HepG2 (cell line): ENCODE measurements at regions not wholly inside any gene's neighbourhood (a gene's known extent, or its start where the extent isn't known, plus 50 kb on each side); places are given as distances from the start of the nearest gene placed in this dataset.

Source experiments
- ATAC-seq: fragments of 200-7000 bp; cut with Tn5 transposase; 3 replicates; pipeline ENCODE4 v1.9.1; 2020; ENCODE audit warnings: mild to moderate bottlenecking, moderate library complexity
- BruUV-seq: library from RNA; stranded (reverse); fragments of 400-500 nt; replicated peaks from 2 replicates; lab custom pipeline; 2021; lab: Mats Ljungman, UMichigan
- CTCF ChIA-PET: fragments of 300-600 bp; formaldehyde crosslinking; extraction: SDS; loops from one replicate; lab custom pipeline; 2021; ENCODE audit warnings: low total read pairs, inconsistent platforms, low intra/inter-chr PET ratio; lab: Yijun Ruan, JAX
- POLR2A ChIA-PET: fragments of 350-600 bp; sonication (Branson Sonifier 250); formaldehyde crosslinking; loops from one replicate; lab custom pipeline; 2020; ENCODE audit warnings: antibody characterized with exemption, inconsistent platforms; lab: Yijun Ruan, JAX
- DNase-seq: peaks from one replicate; pipeline ENCODE4 v3.0.0-alpha.2; 2015; ENCODE audit warnings: low spot score
- FAIRE-seq: peaks from 3 replicates; lab custom pipeline; 2011; peaks lifted over from hg19 to GRCh38; lab: Jason Lieb, UNC
- H2AFZ ChIP-seq: one replicate; pipeline ENCODE4 v1.6.1; 2011; ENCODE audit warnings: low read length, inconsistent platforms
- H3K27ac ChIP-seq: fragments of 300-600 bp; 3 replicates; pipeline ENCODE4 v1.8.0; 2011; ENCODE audit warnings: mixed run types, mild to moderate bottlenecking, mixed read lengths, low read length, inconsistent platforms; ENCODE audit not compliant: insufficient read depth; ENCODE audit errors: extremely low read length
- H3K27me3 ChIP-seq, 2 experiments: fragments of 200-600 bp in 1 of 2; 2 replicates in 1 of 2; 3 replicates in 1 of 2; pipeline versions ENCODE4 v1.6.0 to v1.8.0; 2011; ENCODE audit warnings: low read length in 2 of 2, mild to moderate bottlenecking in 2 of 2, moderate library complexity in 2 of 2, inconsistent platforms in 1 of 2; ENCODE audit not compliant: insufficient read depth in 2 of 2, control insufficient read depth in 1 of 2
- H3K36me3 ChIP-seq, 2 experiments: fragments of 200-600 bp in 1 of 2; replicated peaks in 1 of 2; 2 replicates in 1 of 2; 3 replicates in 1 of 2; pipeline versions ENCODE4 v1.5.1 to v1.8.0; 2011; ENCODE audit warnings: low read length in 2 of 2, inconsistent platforms in 1 of 2; ENCODE audit not compliant: insufficient read depth in 2 of 2, control insufficient read depth in 1 of 2
- H3K4me1 ChIP-seq: 2 replicates; pipeline ENCODE4 v1.5.1; 2012; ENCODE audit warnings: low read length, inconsistent platforms; ENCODE audit not compliant: insufficient read depth
- H3K4me2 ChIP-seq: 2 replicates; pipeline ENCODE4 v1.6.0; 2011; ENCODE audit warnings: low read depth, low read length, inconsistent platforms
- H3K4me3 ChIP-seq, 3 experiments: fragments of 200-600 bp in 1 of 3; sonication (generic), shearing (Covaris generic) in 1 of 3; replicated peaks in 1 of 3; 2 replicates each; pipeline ENCODE4 v1.5.1; 2011 to 2016; ENCODE audit warnings: low read length in 3 of 3, inconsistent platforms in 2 of 3, low read depth in 2 of 3, mild to moderate bottlenecking in 2 of 3, control low read depth in 1 of 3, mixed read lengths in 1 of 3; ENCODE audit not compliant: insufficient read depth in 1 of 3
- H3K79me2 ChIP-seq: one replicate; pipeline ENCODE4 v1.6.1; 2011; ENCODE audit warnings: low read length, inconsistent platforms; ENCODE audit not compliant: insufficient read depth
- H3K9ac ChIP-seq: 2 replicates; pipeline ENCODE4 v1.6.0; 2011; ENCODE audit warnings: mild to moderate bottlenecking, low read depth, low read length, inconsistent platforms; ENCODE audit not compliant: insufficient read depth
- H3K9me3 ChIP-seq: 2 replicates; pipeline ENCODE4 v1.5.1; 2012; ENCODE audit warnings: mild to moderate bottlenecking, low read length
- H4K20me1 ChIP-seq: 2 replicates; pipeline ENCODE4 v1.6.0; 2011; ENCODE audit warnings: inconsistent platforms, mild to moderate bottlenecking, low read length, moderate library complexity; ENCODE audit not compliant: insufficient read depth
- ASH2L ChIP-seq: fragments of 300-600, 200-600 bp; sonication (generic); IDR thresholded peaks from 2 replicates; pipeline ENCODE4 v1.7.0; 2017; ENCODE audit warnings: low read depth, mild to moderate bottlenecking, moderate library complexity, mixed read lengths, low read length; ENCODE audit not compliant: insufficient read length
- ELF3 ChIP-seq: IDR thresholded peaks from 2 replicates; pipeline ENCODE4 v1.6.1; 2016; ENCODE audit warnings: missing genetic modification reagents, missing compliant biosample characterization
- GABPB1 ChIP-seq: IDR thresholded peaks from 2 replicates; pipeline ENCODE4 v1.6.1; 2016; ENCODE audit warnings: mild to moderate bottlenecking, missing genetic modification reagents, moderate library complexity, missing compliant biosample characterization
- GTF3A ChIP-seq: sonication (generic); formaldehyde crosslinking; conservative IDR thresholded peaks from 2 replicates; pipeline ENCODE4 v1.4.0; 2020; ENCODE audit warnings: mild to moderate bottlenecking, missing genetic modification reagents
- ISX ChIP-seq: sonication (generic); formaldehyde crosslinking; conservative IDR thresholded peaks from 2 replicates; pipeline ENCODE4 v1.5.0; 2020; ENCODE audit warnings: missing genetic modification reagents
- NR2F6 ChIP-seq, 2 experiments: IDR thresholded peaks; 2 replicates each; pipeline ENCODE4 v1.6.1; 2016; ENCODE audit warnings: antibody characterized with exemption in 1 of 2, mild to moderate bottlenecking in 1 of 2
- RFXANK ChIP-seq: IDR thresholded peaks from 2 replicates; pipeline ENCODE4 v1.6.1; 2016
- SCMH1 ChIP-seq: sonication (generic); formaldehyde crosslinking; IDR thresholded peaks from 2 replicates; pipeline ENCODE4 v1.9.0; 2021; ENCODE audit warnings: missing genetic modification reagents, mild to moderate bottlenecking, borderline replicate concordance
- SIN3B ChIP-seq: fragments of 150-350 bp; IDR thresholded peaks from 2 replicates; pipeline ENCODE4 v1.6.1; 2014; ENCODE audit warnings: low read length
- STAG1 ChIP-seq: sonication (generic); formaldehyde crosslinking; IDR thresholded peaks from 2 replicates; pipeline ENCODE4 v1.4.0; 2020; ENCODE audit warnings: missing genetic modification reagents
- TOE1 ChIP-seq: sonication (generic); formaldehyde crosslinking; IDR thresholded peaks from 2 replicates; pipeline ENCODE4 v1.4.0; 2020; ENCODE audit warnings: mild to moderate bottlenecking, missing genetic modification reagents
- TSC22D2 ChIP-seq: sonication (generic); formaldehyde crosslinking; IDR thresholded peaks from 2 replicates; pipeline ENCODE4 v1.5.1; 2020; ENCODE audit warnings: missing genetic modification reagents, mild to moderate bottlenecking, borderline replicate concordance
- ZFP90 ChIP-seq: sonication (generic); formaldehyde crosslinking; IDR thresholded peaks from 2 replicates; pipeline ENCODE4 v1.8.0; 2022; ENCODE audit warnings: missing genetic modification reagents, mild to moderate bottlenecking, inconsistent platforms, borderline replicate concordance
- ZNF232 ChIP-seq: sonication (generic); formaldehyde crosslinking; IDR thresholded peaks from 2 replicates; pipeline ENCODE4 v1.4.0; 2020; ENCODE audit warnings: missing genetic modification reagents, borderline replicate concordance
- ZNF44 ChIP-seq: sonication (generic); formaldehyde crosslinking; IDR thresholded peaks from 2 replicates; pipeline ENCODE4 v1.5.1; 2020; ENCODE audit warnings: mild to moderate bottlenecking, missing genetic modification reagents
- ZNF605 ChIP-seq: sonication (generic); formaldehyde crosslinking; IDR thresholded peaks from 2 replicates; pipeline ENCODE4 v1.8.0; 2022; ENCODE audit warnings: mild to moderate bottlenecking, missing genetic modification reagents
- ZNF737 ChIP-seq: sonication (generic); formaldehyde crosslinking; IDR thresholded peaks from 2 replicates; pipeline ENCODE4 v1.5.0; 2020; ENCODE audit warnings: missing genetic modification reagents, mild to moderate bottlenecking, borderline replicate concordance
- ZSCAN20 ChIP-seq: sonication (generic); formaldehyde crosslinking; IDR thresholded peaks from 2 replicates; pipeline ENCODE4 v1.4.0; 2020; ENCODE audit warnings: missing genetic modification reagents, mild to moderate bottlenecking, borderline replicate concordance
- WGBS: methylation state at CpG from one replicate; pipeline ENCODE4 v1.1.6; 2017; ENCODE audit warnings: low lambda C conversion rate; 5-methylcytosine and 5-hydroxymethylcytosine counted together
- in situ Hi-C: cut with HindIII; loops from 2 replicates; pipeline ENCODE4 v1.10.0; 2017; ENCODE audit warnings: low pct_unique_long_range_greater_than_20kb; ENCODE audit not compliant: extremely low pct_ligation_motif_present
- intact Hi-C: fragments of 100-400 bp; cut with micrococcal nuclease; formaldehyde crosslinking; loops from one replicate; pipeline ENCODE4 v1.10.0; 2022; ENCODE audit not compliant: unreplicated experiment
- TF ChIP-seq, protein P1 (sequence below): sonication (generic); formaldehyde crosslinking; IDR thresholded peaks from 2 replicates; pipeline ENCODE4 v1.4.0; 2020; ENCODE audit warnings: mild to moderate bottlenecking, missing genetic modification reagents
- TF ChIP-seq, protein P2 (sequence below): sonication (generic); formaldehyde crosslinking; IDR thresholded peaks from 2 replicates; pipeline ENCODE4 v1.8.0; 2022; ENCODE audit warnings: mild to moderate bottlenecking, missing genetic modification reagents, borderline replicate concordance
- TF ChIP-seq, protein P3 (sequence below): sonication (generic); formaldehyde crosslinking; IDR thresholded peaks from 2 replicates; pipeline ENCODE4 v1.4.0; 2020; ENCODE audit warnings: missing genetic modification reagents

DNA sequence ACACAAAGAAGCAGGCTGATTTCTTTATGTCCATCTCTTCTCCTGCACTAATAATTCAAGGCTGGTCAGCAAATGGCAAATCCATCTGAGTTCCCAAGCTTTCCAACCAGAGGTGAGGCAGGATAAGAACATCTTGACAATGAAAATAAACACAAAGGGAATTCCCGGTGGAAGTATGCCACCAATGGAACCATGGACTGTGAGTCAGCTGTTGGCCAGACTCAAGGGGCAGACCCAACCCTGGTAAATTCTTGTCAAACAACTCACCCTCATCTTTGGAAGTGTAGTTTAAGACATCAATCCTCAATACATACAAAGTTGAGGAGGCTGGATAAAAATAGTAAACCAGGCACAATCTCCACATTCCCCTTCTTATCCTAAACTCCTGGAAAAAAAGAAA, 74.3 kb upstream of the CES5A start (continued):
- TF ChIP-seq TSC22D2 (CRISPR knock-in tag) = no peak
- no peak for TF ChIP-seq RFXANK (CRISPR knock-in tag)
- TF ChIP-seq, protein P1, sequence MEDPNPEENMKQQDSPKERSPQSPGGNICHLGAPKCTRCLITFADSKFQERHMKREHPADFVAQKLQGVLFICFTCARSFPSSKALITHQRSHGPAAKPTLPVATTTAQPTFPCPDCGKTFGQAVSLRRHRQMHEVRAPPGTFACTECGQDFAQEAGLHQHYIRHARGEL (CRISPR knock-in tag) = no peak
- no peak for TF ChIP-seq STAG1 (CRISPR knock-in tag)
- no peak for TF ChIP-seq TOE1 (CRISPR knock-in tag)
- no peak for TF ChIP-seq ZFP90 (CRISPR knock-in tag)
- TF ChIP-seq GABPB1 (CRISPR knock-in tag) = no peak
- no peak for TF ChIP-seq SCMH1 (CRISPR knock-in tag)
- no peak for TF ChIP-seq ZNF44 (CRISPR knock-in tag)
- no peak for TF ChIP-seq ASH2L
- no peak for TF ChIP-seq ZSCAN20 (CRISPR knock-in tag)

GRCh38 chr16:55948230-55948629, 73.1 kb upstream of the CES5A start:
- FAIRE-seq = no peak
- H3K79me2 ChIP-seq = no peaks in the 10 kb centered on the region
- ChIA-PET POLR2A (no interaction called here), CTCF (no interaction called here)
- intact Hi-C loops (no loop called here), in situ Hi-C loops (loop anchor here (5.0 kb wide), 1 partner anchor 364 kb away; no protein-coding TSS in a partner anchor)
- ATAC-seq = no peak
- WGBS = 5% methylated on average over 6 of the region's 6 CpGs
- BruUV-seq = no TSS peak
- H2AFZ ChIP-seq = no peak overlapping the region
- no peaks in the 10 kb centered on the region for H3K4me1 ChIP-seq
- H3K4me3 ChIP-seq = no peak overlapping the region
- H3K27me3 ChIP-seq = no peaks in the 10 kb centered on the region; a peak in 1 of 5 replicates
- TF ChIP-seq, protein P2, sequence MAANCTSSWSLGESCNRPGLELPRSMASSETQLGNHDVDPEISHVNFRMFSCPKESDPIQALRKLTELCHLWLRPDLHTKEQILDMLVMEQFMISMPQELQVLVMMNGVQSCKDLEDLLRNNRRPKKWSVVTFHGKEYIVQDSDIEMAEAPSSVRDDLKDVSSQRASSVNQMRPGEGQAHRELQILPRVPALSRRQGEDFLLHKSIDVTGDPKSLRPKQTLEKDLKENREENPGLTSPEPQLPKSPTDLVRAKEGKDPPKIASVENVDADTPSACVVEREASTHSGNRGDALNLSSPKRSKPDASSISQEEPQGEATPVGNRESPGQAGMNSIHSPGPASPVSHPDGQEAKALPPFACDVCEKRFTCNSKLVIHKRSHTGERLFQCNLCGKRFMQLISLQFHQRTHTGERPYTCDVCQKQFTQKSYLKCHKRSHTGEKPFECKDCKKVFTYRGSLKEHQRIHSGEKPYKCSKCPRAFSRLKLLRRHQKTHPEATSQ (CRISPR knock-in tag) = no peak
- TF ChIP-seq GTF3A (CRISPR knock-in tag) (no peak), ELF3 (CRISPR knock-in tag) (no peak), ZNF232 (CRISPR knock-in tag) (no peak), ISX (no peak), NR2F6 (IDR thresholded peaks at IDR 0.05) (no peak), NR2F6 (CRISPR knock-in tag; IDR thresholded peaks at IDR 0.05) (no peak), SIN3B (no peak), ZNF737 (CRISPR knock-in tag) (no peak), ZNF605 (CRISPR knock-in tag) (no peak)
- TF ChIP-seq, protein P3, sequence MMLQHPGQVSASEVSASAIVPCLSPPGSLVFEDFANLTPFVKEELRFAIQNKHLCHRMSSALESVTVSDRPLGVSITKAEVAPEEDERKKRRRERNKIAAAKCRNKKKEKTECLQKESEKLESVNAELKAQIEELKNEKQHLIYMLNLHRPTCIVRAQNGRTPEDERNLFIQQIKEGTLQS (CRISPR knock-in tag) = no peak
- no peak overlapping the region for H3K4me2 ChIP-seq
- no peak overlapping the region for H3K9ac ChIP-seq
- DNase-seq = no peak
- H3K36me3 ChIP-seq = no peaks in the 10 kb centered on the region
- H3K9me3 ChIP-seq = no peaks in the 10 kb centered on the region
- H3K27ac ChIP-seq = no peak overlapping the region
- no peaks in the 10 kb centered on the region for H4K20me1 ChIP-seq
